OCI-LY1 (cell line): ENCODE measurements at regions not wholly inside any gene's neighbourhood (a gene's known extent, or its start where the extent isn't known, plus 50 kb on each side); places are given as distances from the start of the nearest gene placed in this dataset.

Experiments
- H2AFZ ChIP-seq: fragments of 200-600 bp; sonication (generic), shearing (Covaris generic); 2 replicates; pipeline ENCODE4 v1.6.0; 2014; ENCODE audit warnings: antibody characterized with exemption, mild to moderate bottlenecking, low read length
- H3F3A ChIP-seq: fragments of 200-600 bp; sonication (generic), shearing (Covaris generic); 2 replicates; pipeline ENCODE4 v1.6.0; 2014; ENCODE audit warnings: mild to moderate bottlenecking, antibody characterized with exemption, low read length, moderate library complexity; ENCODE audit not compliant: insufficient read depth
- H3K27ac ChIP-seq: fragments of 200-600 bp; sonication (generic); 2 replicates; pipeline ENCODE4 v1.5.1; 2014; ENCODE audit warnings: low read length, mixed run types, mild to moderate bottlenecking, low read depth; ENCODE audit not compliant: poor library complexity, severe bottlenecking
- H3K27me3 ChIP-seq: fragments of 200-600 bp; sonication (generic); 2 replicates; pipeline ENCODE4 v1.6.0; 2014; ENCODE audit warnings: antibody characterized with exemption, mild to moderate bottlenecking, low read length, moderate library complexity; ENCODE audit not compliant: insufficient read depth
- H3K36me3 ChIP-seq: fragments of 200-600 bp; sonication (generic); 2 replicates; pipeline ENCODE4 v1.6.1; 2014; ENCODE audit warnings: mild to moderate bottlenecking, antibody characterized with exemption, low read length, moderate library complexity, mixed read lengths; ENCODE audit not compliant: insufficient read depth
- H3K4me1 ChIP-seq: fragments of 200-600 bp; sonication (generic); 2 replicates; pipeline ENCODE4 v1.5.1; 2014; ENCODE audit warnings: mild to moderate bottlenecking, low read length, moderate library complexity; ENCODE audit not compliant: insufficient read depth, severe bottlenecking
- H3K4me2 ChIP-seq: fragments of 200-600 bp; sonication (generic), shearing (Covaris generic); 2 replicates; pipeline ENCODE4 v1.6.1; 2014; ENCODE audit warnings: low read length
- H3K4me3 ChIP-seq: fragments of 200-600 bp; sonication (generic); 2 replicates; pipeline ENCODE4 v1.5.1; 2014; ENCODE audit warnings: low read length, low read depth, mild to moderate bottlenecking, mixed read lengths; ENCODE audit not compliant: poor library complexity, severe bottlenecking
- H3K79me2 ChIP-seq: fragments of 200-600 bp; shearing (Covaris generic); 2 replicates; pipeline ENCODE4 v1.6.1; 2016; ENCODE audit warnings: mixed run types, low read length, mixed read lengths; ENCODE audit not compliant: insufficient read depth
- H3K9ac ChIP-seq: fragments of 200-600 bp; sonication (generic), shearing (Covaris generic); 2 replicates; pipeline ENCODE4 v1.6.1; 2014; ENCODE audit warnings: mild to moderate bottlenecking, low read length, mixed read lengths
- H3K9me2 ChIP-seq: fragments of 200-600 bp; sonication (generic), shearing (Covaris generic); 2 replicates; pipeline ENCODE4 v1.6.1; 2014; ENCODE audit warnings: low read depth, mild to moderate bottlenecking, low read length, mixed read lengths
- H3K9me3 ChIP-seq: fragments of 200-600 bp; shearing (Covaris generic); 2 replicates; pipeline ENCODE4 v1.6.1; 2014; ENCODE audit warnings: low read length, mixed read lengths
- H4K20me1 ChIP-seq: fragments of 200-600 bp; sonication (generic), shearing (Covaris generic); 2 replicates; pipeline ENCODE4 v1.6.0; 2016; ENCODE audit warnings: mild to moderate bottlenecking, low read length; ENCODE audit not compliant: insufficient read depth
- CTCF ChIP-seq: fragments of 200-600 bp; sonication (generic), shearing (Covaris generic); IDR thresholded peaks from 2 replicates; pipeline ENCODE4 v1.5.1; 2017; ENCODE audit warnings: mild to moderate bottlenecking, antibody characterized with exemption, low read length, moderate library complexity, mixed read lengths
- EZH2 ChIP-seq: fragments of 200-600 bp; sonication (generic), shearing (Covaris generic); IDR thresholded peaks from 2 replicates; pipeline ENCODE4 v1.8.0; 2017; ENCODE audit warnings: borderline replicate concordance, mixed run types, mild to moderate bottlenecking, antibody characterized with exemption, low read length, moderate library complexity, mixed read lengths

GRCh38 chr7:94307399-94308048 is 87.2 kb upstream of the COL1A2 start:
- Histone ChIP-seq H3K27me3 (0 out of 2 replicates have a peak, but pooled peaks cover 4% of the 10 kb centered on the region), H3K9me3 (no peaks in the 10 kb centered on the region)

GRCh38 chr7:94311515-94311914 is 83.2 kb upstream of the COL1A2 start:
- no peaks in the 10 kb centered on the region for H4K20me1 ChIP-seq
- no peak overlapping the region for H3K4me2 ChIP-seq
- H3K79me2 ChIP-seq, result no peaks in the 10 kb centered on the region

More at GRCh38 chr7:94307399-94308048, 87.2 kb upstream of the COL1A2 start:
- Histone ChIP-seq H2AFZ (no peak overlapping the region), H3F3A (no peaks in the 10 kb centered on the region), H3K9me2 (no peaks in the 10 kb centered on the region), H4K20me1 (no peaks in the 10 kb centered on the region), H3K4me3 (no peak overlapping the region), H3K27ac (no peak overlapping the region), H3K4me1 (no peaks in the 10 kb centered on the region), H3K9ac (no peak overlapping the region), H3K4me2 (no peak overlapping the region), H3K36me3 (no peaks in the 10 kb centered on the region), H3K79me2 (no peaks in the 10 kb centered on the region)
- TF ChIP-seq EZH2 (no peak), CTCF (no peak)

GRCh38 chr7:94313926-94314325 is 80.8 kb upstream of the COL1A2 start:
- no peaks in the 10 kb centered on the region for H3K36me3 ChIP-seq
- H3K9ac ChIP-seq, result no peak overlapping the region
- TF ChIP-seq EZH2, result no peak
- TF ChIP-seq CTCF, result no peak
- no peaks in the 10 kb centered on the region for H3K4me1 ChIP-seq
- no peak overlapping the region for H2AFZ ChIP-seq
- no peak overlapping the region for H3K4me3 ChIP-seq
- H3K9me2 ChIP-seq, result no peaks in the 10 kb centered on the region
- H3K27ac ChIP-seq, result no peak overlapping the region
- H3F3A ChIP-seq, result no peaks in the 10 kb centered on the region
- no peaks in the 10 kb centered on the region for H3K9me3 ChIP-seq
- no peak overlapping the region for H3K4me2 ChIP-seq
- no peaks in the 10 kb centered on the region for H3K27me3 ChIP-seq
- H3K79me2 ChIP-seq, result no peaks in the 10 kb centered on the region
- no peaks in the 10 kb centered on the region for H4K20me1 ChIP-seq

More at GRCh38 chr7:94311515-94311914, 83.2 kb upstream of the COL1A2 start:
- H3K4me3 ChIP-seq, result no peak overlapping the region
- H3K4me1 ChIP-seq, result no peaks in the 10 kb centered on the region
- no peaks in the 10 kb centered on the region for H3K27me3 ChIP-seq
- H3K36me3 ChIP-seq, result no peaks in the 10 kb centered on the region
- TF ChIP-seq CTCF (no peak), EZH2 (no peak)
- H3K9me2 ChIP-seq, result no peaks in the 10 kb centered on the region
- H2AFZ ChIP-seq, result no peak overlapping the region
- H3K27ac ChIP-seq, result no peak overlapping the region
- no peaks in the 10 kb centered on the region for H3F3A ChIP-seq
- H3K9ac ChIP-seq, result no peak overlapping the region
- H3K9me3 ChIP-seq, result no peaks in the 10 kb centered on the region
